Endothelial cell of umbilical vein (primary cell): ENCODE measurements at regions not wholly inside any gene's neighbourhood (a gene's known extent, or its start where the extent isn't known, plus 50 kb on each side); places are given as distances from the start of the nearest gene placed in this dataset.

Experiments used
- BruUV-seq: library from RNA; stranded (reverse); fragments of 400-500 nt; replicated peaks from 2 replicates; lab custom pipeline; 2021; lab: Mats Ljungman, UMichigan
- CTCF ChIA-PET: fragments of 300-600, 350-600 bp; sonication (Branson Sonifier 250); formaldehyde crosslinking; loops from one replicate; lab custom pipeline; 2021; ENCODE audit warnings: antibody characterized with exemption, inconsistent platforms; lab: Charles Lee
- POLR2A ChIA-PET: fragments of 300-600, 350-600 bp; sonication (Branson Sonifier 250); formaldehyde crosslinking; loops from one replicate; lab custom pipeline; 2021; ENCODE audit warnings: antibody characterized with exemption, inconsistent platforms; lab: Charles Lee
- DNase-seq: peaks from one replicate; pipeline ENCODE4 v3.0.0-alpha.2; 2011; ENCODE audit warnings: low read depth, low spot score
- FAIRE-seq: peaks from 2 replicates; lab custom pipeline; 2011; peaks lifted over from hg19 to GRCh38; lab: Jason Lieb, UNC
- H2AFZ ChIP-seq: 2 replicates; pipeline ENCODE4 v1.6.0; 2012; ENCODE audit warnings: low read depth, low read length, control low read depth, inconsistent platforms
- H3K27ac ChIP-seq: 2 replicates; pipeline ENCODE4 v1.5.1; 2011; ENCODE audit warnings: low read depth, mild to moderate bottlenecking, control low read depth, low read length, moderate library complexity; ENCODE audit not compliant: insufficient read depth
- H3K27me3 ChIP-seq, 2 experiments: 2 replicates each; pipeline versions ENCODE4 v1.6.0 to v1.6.1; 2011; ENCODE audit warnings: low read length in 2 of 2, mixed read lengths in 1 of 2; ENCODE audit not compliant: control insufficient read depth in 2 of 2, insufficient read depth in 2 of 2
- H3K36me3 ChIP-seq, 2 experiments: 2 replicates in 1 of 2; 3 replicates in 1 of 2; pipeline ENCODE4 v1.5.1; 2011; ENCODE audit warnings: low read length in 2 of 2, mild to moderate bottlenecking in 1 of 2, moderate library complexity in 1 of 2; ENCODE audit not compliant: control insufficient read depth in 2 of 2, insufficient read depth in 2 of 2; ENCODE audit errors: extremely low read depth in 1 of 2
- H3K4me1 ChIP-seq: 3 replicates; pipeline ENCODE4 v1.5.1; 2011; ENCODE audit warnings: mild to moderate bottlenecking, low read length; ENCODE audit not compliant: control insufficient read depth, insufficient read depth; ENCODE audit errors: extremely low read depth
- H3K4me2 ChIP-seq: 2 replicates; pipeline ENCODE4 v1.6.1; 2011; ENCODE audit warnings: low read length, control low read depth, mixed read lengths; ENCODE audit not compliant: insufficient read depth
- H3K4me3 ChIP-seq, 3 experiments: fragments of 200-600 bp in 1 of 3; sonication (generic), shearing (Covaris generic) in 1 of 3; replicated peaks in 1 of 3; 2 replicates each; pipeline ENCODE4 v1.5.1; 2011 to 2016; ENCODE audit warnings: control low read depth in 3 of 3, low read length in 3 of 3, mild to moderate bottlenecking in 2 of 3, inconsistent platforms in 1 of 3, low read depth in 1 of 3, moderate library complexity in 1 of 3; ENCODE audit not compliant: insufficient read depth in 1 of 3
- H3K79me2 ChIP-seq: 2 replicates; pipeline ENCODE4 v1.6.0; 2012; ENCODE audit warnings: low read length, inconsistent platforms; ENCODE audit not compliant: control insufficient read depth, insufficient read depth
- H3K9ac ChIP-seq: replicated peaks from 2 replicates; pipeline ENCODE3; 2011; ENCODE audit warnings: low read length, control low read depth; ENCODE audit not compliant: insufficient read depth; ENCODE audit errors: extremely low read depth
- H3K9me1 ChIP-seq: replicated peaks from 3 replicates; pipeline ENCODE4 v1.6.0; 2011; ENCODE audit warnings: mild to moderate bottlenecking, low read length; ENCODE audit not compliant: control insufficient read depth, insufficient read depth; ENCODE audit errors: extremely low read depth
- H3K9me3 ChIP-seq: replicated peaks from 2 replicates; pipeline ENCODE4 v1.5.1; 2012; ENCODE audit warnings: low read length, inconsistent platforms; ENCODE audit not compliant: control insufficient read depth, insufficient read depth
- H4K20me1 ChIP-seq: replicated peaks from 2 replicates; pipeline ENCODE3; 2011; ENCODE audit warnings: mild to moderate bottlenecking, low read length; ENCODE audit not compliant: control insufficient read depth, insufficient read depth; ENCODE audit errors: extremely low read depth
- EZH2 ChIP-seq: IDR thresholded peaks from 2 replicates; pipeline ENCODE4 v1.6.1; 2012; ENCODE audit warnings: borderline replicate concordance, low read depth, mild to moderate bottlenecking, moderate library complexity, low read length, inconsistent platforms; ENCODE audit not compliant: severe bottlenecking
- FOS ChIP-seq: IDR thresholded peaks from 2 replicates; pipeline ENCODE4 v1.6.1; 2011; ENCODE audit warnings: mild to moderate bottlenecking, low read length, moderate library complexity, borderline replicate concordance; ENCODE audit not compliant: insufficient read depth
- GATA2 ChIP-seq: IDR thresholded peaks from 2 replicates; pipeline ENCODE4 v1.7.0; 2011; ENCODE audit warnings: low read depth, mild to moderate bottlenecking, moderate library complexity, mixed read lengths, low read length; ENCODE audit not compliant: insufficient read length, insufficient read depth
- JUN ChIP-seq: IDR thresholded peaks from 2 replicates; pipeline ENCODE4 v1.6.1; 2011; ENCODE audit warnings: borderline replicate concordance, low read depth; ENCODE audit not compliant: insufficient read length, insufficient read depth
- MYC ChIP-seq: IDR thresholded peaks from one replicate; pipeline ENCODE4 v1.6.1; 2011; ENCODE audit warnings: mild to moderate bottlenecking, low read depth, low read length
- POLR2A ChIP-seq: IDR thresholded peaks from 2 replicates; pipeline ENCODE4 v1.6.1; 2012; ENCODE audit warnings: low read depth, mild to moderate bottlenecking, control low read depth, low read length
- POLR2AphosphoS5 ChIP-seq: IDR thresholded peaks from 2 replicates; pipeline ENCODE4 v1.6.1; 2012; ENCODE audit warnings: low read depth, mild to moderate bottlenecking, control low read depth, low read length, moderate library complexity; ENCODE audit not compliant: insufficient read depth
- dilution Hi-C: fragments of 300-500 bp; cut with MboI; formaldehyde crosslinking; loops from one replicate; pipeline ENCODE4 v1.15.0; 2019; ENCODE audit warnings: low sequenced_read_pairs; ENCODE audit not compliant: extremely low pct_ligation_motif_present
- intact Hi-C: fragments of 100-400 bp; cut with micrococcal nuclease; formaldehyde crosslinking; loops from one replicate; pipeline ENCODE4 v1.10.0; 2022
- TF ChIP-seq, protein P1 (sequence below): IDR thresholded peaks from 2 replicates; pipeline ENCODE4 v1.6.1; 2011; ENCODE audit not compliant: insufficient read depth, insufficient read length
- TF ChIP-seq, protein P2 (sequence below), 2 donors: IDR thresholded peaks; 1 replicate in 1 of 2; 2 replicates in 1 of 2; pipeline ENCODE4 v1.5.1; 2011; ENCODE audit warnings: low read length in 2 of 2, mild to moderate bottlenecking in 2 of 2, moderate library complexity in 2 of 2, control low read depth in 1 of 2, inconsistent platforms in 1 of 2, low read depth in 1 of 2; ENCODE audit not compliant: insufficient read depth in 1 of 2; ENCODE audit errors: extremely low read depth in 1 of 2

DNA sequence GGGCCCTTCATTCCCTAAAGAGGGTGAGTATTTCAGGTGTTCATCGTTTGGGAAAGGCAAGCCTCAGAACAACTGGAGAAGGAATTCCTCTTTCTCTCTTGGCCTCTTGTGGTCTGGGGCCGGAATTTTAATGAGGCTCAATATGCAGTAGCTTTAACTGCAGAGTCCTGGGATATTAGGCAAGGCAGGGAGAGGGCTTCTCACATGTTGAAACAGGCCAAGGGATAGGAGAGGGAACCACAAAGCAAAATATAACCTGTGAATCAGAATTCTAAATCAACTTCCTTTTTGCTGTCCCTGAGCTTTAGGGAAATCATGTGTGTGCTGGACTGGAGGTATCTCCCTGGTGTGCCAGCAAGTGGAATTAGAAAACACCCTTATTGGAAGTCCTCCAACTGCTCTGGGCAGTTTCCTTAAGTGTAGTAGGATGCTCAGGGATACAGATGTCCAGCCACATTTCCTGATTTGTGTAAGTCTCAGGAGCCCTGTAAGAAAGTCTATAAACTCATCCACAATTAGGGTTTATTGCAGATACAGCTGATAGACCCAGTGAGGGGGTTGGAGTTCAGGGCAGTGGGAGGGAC lies 215.8 kb upstream of the ZRANB2 start:
- H4K20me1 ChIP-seq: no peaks in the 10 kb centered on the region
- no peak overlapping the region for H3K4me3 ChIP-seq
- no peak overlapping the region for H3K4me2 ChIP-seq
- no peak overlapping the region for H3K27ac ChIP-seq
- H2AFZ ChIP-seq: no peak overlapping the region
- no peak for TF ChIP-seq JUN
- no peak for TF ChIP-seq EZH2
- TF ChIP-seq POLR2A: no peak
- TF ChIP-seq GATA2: no peak
- TF ChIP-seq, protein P1, sequence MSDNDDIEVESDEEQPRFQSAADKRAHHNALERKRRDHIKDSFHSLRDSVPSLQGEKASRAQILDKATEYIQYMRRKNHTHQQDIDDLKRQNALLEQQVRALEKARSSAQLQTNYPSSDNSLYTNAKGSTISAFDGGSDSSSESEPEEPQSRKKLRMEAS: no peak
- dilution Hi-C loops: no loop called here
- H3K27me3 ChIP-seq: no peaks in the 10 kb centered on the region
- H3K36me3 ChIP-seq: no peaks in the 10 kb centered on the region
- no peaks in the 10 kb centered on the region for H3K4me1 ChIP-seq
- no peak for FAIRE-seq
- no peaks in the 10 kb centered on the region for H3K9me3 ChIP-seq
- no TSS peak for BruUV-seq
- ChIA-PET CTCF (no interaction called here), POLR2A (no interaction called here)
- no peaks in the 10 kb centered on the region for H3K79me2 ChIP-seq
- no peak for DNase-seq
- no peak overlapping the region for H3K9ac ChIP-seq
- H3K9me1 ChIP-seq: no peaks in the 10 kb centered on the region
- intact Hi-C loops: no loop called here

DNA sequence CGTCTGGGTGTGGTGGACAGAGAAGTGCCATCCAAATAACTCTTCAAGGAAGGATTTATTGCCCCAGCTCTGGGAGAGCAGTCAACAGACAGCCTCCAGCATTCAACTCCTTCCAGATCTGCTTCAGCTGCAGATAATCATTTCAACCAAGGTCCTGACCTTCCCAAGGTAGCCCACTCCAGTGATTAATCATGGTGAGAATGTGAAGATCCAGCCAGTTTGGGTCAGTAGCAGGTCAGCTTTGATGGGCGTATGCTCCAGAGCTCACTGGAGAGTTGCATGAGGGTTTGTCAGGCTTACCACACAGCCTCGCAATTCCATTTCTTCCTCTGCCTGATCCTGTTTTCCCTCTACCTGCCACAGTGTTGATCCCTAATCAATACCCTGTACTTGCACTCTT lies 214.5 kb upstream of the ZRANB2 start:
- H3K9ac ChIP-seq: no peak overlapping the region
- DNase-seq (no peak), FAIRE-seq (no peak)
- H3K4me1 ChIP-seq: no peaks in the 10 kb centered on the region
- no peaks in the 10 kb centered on the region for H3K27me3 ChIP-seq
- intact Hi-C loops (no loop called here), dilution Hi-C loops (no loop called here)
- TF ChIP-seq FOS (no peak), JUN (no peak), POLR2AphosphoS5 (no peak), POLR2A (no peak), EZH2 (no peak), GATA2 (no peak), MYC (no peak)
- TF ChIP-seq, protein P1: no peak
- TF ChIP-seq, protein P2, sequence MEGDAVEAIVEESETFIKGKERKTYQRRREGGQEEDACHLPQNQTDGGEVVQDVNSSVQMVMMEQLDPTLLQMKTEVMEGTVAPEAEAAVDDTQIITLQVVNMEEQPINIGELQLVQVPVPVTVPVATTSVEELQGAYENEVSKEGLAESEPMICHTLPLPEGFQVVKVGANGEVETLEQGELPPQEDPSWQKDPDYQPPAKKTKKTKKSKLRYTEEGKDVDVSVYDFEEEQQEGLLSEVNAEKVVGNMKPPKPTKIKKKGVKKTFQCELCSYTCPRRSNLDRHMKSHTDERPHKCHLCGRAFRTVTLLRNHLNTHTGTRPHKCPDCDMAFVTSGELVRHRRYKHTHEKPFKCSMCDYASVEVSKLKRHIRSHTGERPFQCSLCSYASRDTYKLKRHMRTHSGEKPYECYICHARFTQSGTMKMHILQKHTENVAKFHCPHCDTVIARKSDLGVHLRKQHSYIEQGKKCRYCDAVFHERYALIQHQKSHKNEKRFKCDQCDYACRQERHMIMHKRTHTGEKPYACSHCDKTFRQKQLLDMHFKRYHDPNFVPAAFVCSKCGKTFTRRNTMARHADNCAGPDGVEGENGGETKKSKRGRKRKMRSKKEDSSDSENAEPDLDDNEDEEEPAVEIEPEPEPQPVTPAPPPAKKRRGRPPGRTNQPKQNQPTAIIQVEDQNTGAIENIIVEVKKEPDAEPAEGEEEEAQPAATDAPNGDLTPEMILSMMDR (IDR thresholded peaks at IDR 0.05; ENCODE audit: extremely low read depth in 1 of 2, insufficient read depth in 1 of 2, low read depth in 1 of 2, low read length in 2 of 2): no peak
- H4K20me1 ChIP-seq: no peaks in the 10 kb centered on the region
- H3K9me1 ChIP-seq: no peaks in the 10 kb centered on the region
- no peak overlapping the region for H2AFZ ChIP-seq
- no TSS peak for BruUV-seq
- no peaks in the 10 kb centered on the region for H3K36me3 ChIP-seq
- POLR2A ChIA-PET: no interaction called here
- H3K4me2 ChIP-seq: no peak overlapping the region
- CTCF ChIA-PET: no interaction called here
- no peaks in the 10 kb centered on the region for H3K9me3 ChIP-seq
- H3K4me3 ChIP-seq: no peak overlapping the region
- no peak overlapping the region for H3K27ac ChIP-seq
- no peaks in the 10 kb centered on the region for H3K79me2 ChIP-seq
